Ascending aorta (tissue), 2 donors: ENCODE measurements at regions not wholly inside any gene's neighbourhood (a gene's known extent, or its start where the extent isn't known, plus 50 kb on each side); places are given as distances from the start of the nearest gene placed in this dataset.

Experiments
- DNase-seq, 2 donors: peaks; one replicate each; pipeline ENCODE4 v3.0.0-alpha.2; 2019; ENCODE audit warnings: low spot score in 2 of 2
- H3K27ac ChIP-seq, 2 donors: fragments of 200-600 bp; sonication (generic); one replicate each; pipeline ENCODE4 v1.5.1; 2016 to 2017; ENCODE audit warnings: mild to moderate bottlenecking in 1 of 2
- H3K27me3 ChIP-seq: fragments of 200-600 bp; sonication (generic); one replicate; pipeline ENCODE4 v1.5.1; 2017
- H3K36me3 ChIP-seq, 2 donors: fragments of 200-600 bp; sonication (generic); one replicate each; pipeline ENCODE4 v1.5.1; 2016
- H3K4me1 ChIP-seq, 2 donors: fragments of 200-600 bp; sonication (generic); one replicate each; pipeline ENCODE4 v1.5.1; 2016 to 2017; ENCODE audit warnings: mild to moderate bottlenecking in 1 of 2
- H3K4me3 ChIP-seq, 2 donors: fragments of 200-600 bp; sonication (generic); one replicate each; pipeline ENCODE4 v1.5.1; 2016 to 2017; ENCODE audit warnings: mild to moderate bottlenecking in 1 of 2
- H3K9me3 ChIP-seq, 2 donors: fragments of 200-600 bp; sonication (generic); one replicate each; pipeline ENCODE4 v1.5.1; 2016
- intact Hi-C: fragments of 100-400 bp; cut with DNase I; formaldehyde crosslinking; loops from one replicate; pipeline ENCODE4 v1.15.1; 2023
- TF ChIP-seq, protein P1 (sequence below), 3 experiments: fragments of 200-600 bp in 2 of 3; fragments of 450-650 bp in 1 of 3; sonication (generic) in 2 of 3; IDR thresholded peaks; one replicate each; pipeline ENCODE4 v1.5.1; 2016 to 2019; ENCODE audit warnings: antibody characterized with exemption in 3 of 3, mild to moderate bottlenecking in 1 of 3, moderate library complexity in 1 of 3

DNA sequence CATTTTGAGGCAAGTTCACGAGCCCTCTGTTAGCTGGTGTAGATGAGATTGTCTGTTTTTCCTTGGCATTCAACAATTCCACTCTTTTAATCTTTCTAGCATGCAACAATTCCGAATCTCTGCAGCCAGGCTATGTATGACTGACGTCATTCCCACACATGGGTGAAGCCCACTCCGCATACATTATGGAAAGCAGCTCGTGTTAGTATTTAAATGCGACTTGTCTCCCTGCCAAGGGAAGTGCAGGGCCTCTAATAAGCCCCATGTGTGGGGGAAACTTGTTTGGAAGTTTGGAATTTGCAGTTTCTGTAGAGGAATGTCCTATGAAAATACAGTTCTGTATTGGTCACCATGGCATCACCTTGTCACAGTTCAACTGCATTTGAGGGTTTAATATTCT is 146.0 kb upstream of the FBXL7 start:
- Histone ChIP-seq H3K4me1 (no peaks in the 10 kb centered on the region), H3K9me3 (no peaks in the 10 kb centered on the region), H3K27ac (no peak overlapping the region), H3K36me3 (no peaks in the 10 kb centered on the region), H3K27me3 (no peaks in the 10 kb centered on the region), H3K4me3 (no peak overlapping the region)
- DNase-seq, result no peak
- intact Hi-C loops, result no loop called here
- TF ChIP-seq, protein P1, sequence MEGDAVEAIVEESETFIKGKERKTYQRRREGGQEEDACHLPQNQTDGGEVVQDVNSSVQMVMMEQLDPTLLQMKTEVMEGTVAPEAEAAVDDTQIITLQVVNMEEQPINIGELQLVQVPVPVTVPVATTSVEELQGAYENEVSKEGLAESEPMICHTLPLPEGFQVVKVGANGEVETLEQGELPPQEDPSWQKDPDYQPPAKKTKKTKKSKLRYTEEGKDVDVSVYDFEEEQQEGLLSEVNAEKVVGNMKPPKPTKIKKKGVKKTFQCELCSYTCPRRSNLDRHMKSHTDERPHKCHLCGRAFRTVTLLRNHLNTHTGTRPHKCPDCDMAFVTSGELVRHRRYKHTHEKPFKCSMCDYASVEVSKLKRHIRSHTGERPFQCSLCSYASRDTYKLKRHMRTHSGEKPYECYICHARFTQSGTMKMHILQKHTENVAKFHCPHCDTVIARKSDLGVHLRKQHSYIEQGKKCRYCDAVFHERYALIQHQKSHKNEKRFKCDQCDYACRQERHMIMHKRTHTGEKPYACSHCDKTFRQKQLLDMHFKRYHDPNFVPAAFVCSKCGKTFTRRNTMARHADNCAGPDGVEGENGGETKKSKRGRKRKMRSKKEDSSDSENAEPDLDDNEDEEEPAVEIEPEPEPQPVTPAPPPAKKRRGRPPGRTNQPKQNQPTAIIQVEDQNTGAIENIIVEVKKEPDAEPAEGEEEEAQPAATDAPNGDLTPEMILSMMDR (IDR thresholded peaks at IDR 0.05), result no peak

DNA sequence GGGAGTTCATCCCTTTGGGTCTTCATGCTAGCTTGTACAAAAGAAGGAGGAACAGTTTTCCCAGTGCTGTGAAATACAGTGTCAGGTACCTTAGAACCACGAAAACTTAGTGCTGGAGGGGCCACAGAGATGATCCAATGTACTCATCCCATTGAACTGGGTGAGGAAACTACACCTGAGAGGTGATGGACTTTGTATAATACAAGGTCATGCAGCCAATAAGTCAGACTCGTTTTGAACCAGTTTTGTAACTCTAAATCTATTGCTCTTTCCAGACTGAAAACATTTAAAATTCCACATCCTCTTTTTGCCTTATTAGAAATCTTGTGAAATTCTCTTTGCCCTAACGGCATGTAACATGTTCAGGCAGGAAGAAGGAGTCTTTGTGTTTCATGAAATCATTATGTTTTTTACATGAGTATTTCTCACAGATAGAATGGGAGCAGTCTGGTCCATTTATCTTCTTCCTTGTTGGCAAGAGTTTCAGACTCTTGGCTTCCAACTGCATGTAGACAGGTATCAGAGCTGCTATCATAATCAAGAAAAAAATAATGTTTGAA is 146.8 kb upstream of the FBXL7 start:
- Histone ChIP-seq H3K4me1 (no peaks in the 10 kb centered on the region), H3K27me3 (no peaks in the 10 kb centered on the region), H3K36me3 (no peaks in the 10 kb centered on the region), H3K4me3 (no peak overlapping the region), H3K27ac (no peak overlapping the region), H3K9me3 (no peaks in the 10 kb centered on the region)
- intact Hi-C loops, result no loop called here
- TF ChIP-seq, protein P1 (IDR thresholded peaks at IDR 0.05), result no peak
- no peak for DNase-seq

DNA sequence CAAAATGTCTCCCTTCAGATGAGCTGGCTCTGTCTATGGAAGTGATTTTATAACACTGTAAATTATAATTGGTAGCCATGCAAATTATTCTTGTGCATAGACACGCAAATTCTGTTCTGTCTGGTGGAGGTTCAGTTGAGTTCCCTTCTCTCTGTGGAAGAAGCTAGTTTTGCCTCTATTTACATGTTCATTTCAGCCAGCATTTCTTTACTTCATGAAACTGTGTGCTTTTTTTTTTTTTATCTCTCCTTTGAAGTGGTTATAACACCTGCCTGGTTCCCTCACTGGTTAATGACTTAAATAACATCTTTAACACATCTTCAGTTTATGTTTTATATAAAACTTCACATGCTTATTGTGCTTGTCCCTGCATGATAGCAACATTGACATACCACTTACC is 149.4 kb upstream of the FBXL7 start:
- H3K27ac ChIP-seq, result no peak overlapping the region
- H3K36me3 ChIP-seq, result no peaks in the 10 kb centered on the region
- no peaks in the 10 kb centered on the region for H3K4me1 ChIP-seq
- intact Hi-C loops, result no loop called here
- TF ChIP-seq, protein P1 (IDR thresholded peaks at IDR 0.05), result no peak
- no peak overlapping the region for H3K4me3 ChIP-seq
- H3K27me3 ChIP-seq, result no peaks in the 10 kb centered on the region
- DNase-seq, result no peak
- H3K9me3 ChIP-seq, result no peaks in the 10 kb centered on the region

DNA sequence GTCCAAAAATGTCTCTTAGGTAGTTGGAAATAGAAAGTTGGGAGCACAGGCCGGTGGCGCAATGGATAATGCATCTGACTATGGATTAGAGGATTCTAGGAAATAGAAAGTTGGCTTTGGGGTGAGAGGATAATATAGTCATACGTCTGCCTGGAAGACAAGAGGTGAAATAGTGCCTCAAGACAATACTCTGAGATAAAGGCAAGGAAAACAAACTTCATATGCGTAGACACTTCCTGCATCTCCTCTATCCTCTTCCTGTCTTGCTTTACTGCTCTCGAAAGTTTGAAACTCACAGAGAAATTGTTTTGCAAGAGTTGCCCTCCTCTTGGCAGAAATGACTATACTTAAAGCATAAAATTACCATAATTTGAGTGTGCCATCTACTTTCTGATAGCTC is 153.2 kb upstream of the FBXL7 start:
- Histone ChIP-seq H3K4me1 (no peaks in the 10 kb centered on the region), H3K27ac (no peak overlapping the region), H3K27me3 (no peaks in the 10 kb centered on the region), H3K36me3 (no peaks in the 10 kb centered on the region), H3K4me3 (no peak overlapping the region), H3K9me3 (no peaks in the 10 kb centered on the region)
- DNase-seq, result no peak
- intact Hi-C loops, result no loop called here
- TF ChIP-seq, protein P1 (IDR thresholded peaks at IDR 0.05), result no peak

DNA sequence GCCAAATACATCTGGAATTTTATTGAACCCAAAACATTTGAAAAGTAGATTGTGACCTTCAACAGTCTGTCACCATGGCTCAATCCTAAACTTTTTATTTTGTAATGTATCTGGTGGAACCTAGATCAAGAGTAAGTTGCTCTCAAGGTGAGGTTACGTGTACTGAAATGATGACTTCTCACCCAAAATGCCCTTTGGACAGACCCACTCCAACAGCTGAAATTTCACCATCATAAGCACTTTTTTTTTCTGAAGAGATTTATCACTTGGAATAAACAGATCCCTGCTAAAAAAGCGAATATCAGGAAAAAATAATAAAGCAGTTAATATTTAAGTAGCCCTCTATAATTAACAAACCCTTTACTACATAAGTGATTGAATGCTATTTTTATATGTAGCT is 155.0 kb upstream of the FBXL7 start:
- Histone ChIP-seq H3K36me3 (no peaks in the 10 kb centered on the region), H3K9me3 (no peaks in the 10 kb centered on the region), H3K27me3 (no peaks in the 10 kb centered on the region), H3K27ac (no peak overlapping the region), H3K4me1 (no peaks in the 10 kb centered on the region), H3K4me3 (no peak overlapping the region)
- TF ChIP-seq, protein P1 (IDR thresholded peaks at IDR 0.05), result no peak
- no peak for DNase-seq
- intact Hi-C loops, result no loop called here

DNA sequence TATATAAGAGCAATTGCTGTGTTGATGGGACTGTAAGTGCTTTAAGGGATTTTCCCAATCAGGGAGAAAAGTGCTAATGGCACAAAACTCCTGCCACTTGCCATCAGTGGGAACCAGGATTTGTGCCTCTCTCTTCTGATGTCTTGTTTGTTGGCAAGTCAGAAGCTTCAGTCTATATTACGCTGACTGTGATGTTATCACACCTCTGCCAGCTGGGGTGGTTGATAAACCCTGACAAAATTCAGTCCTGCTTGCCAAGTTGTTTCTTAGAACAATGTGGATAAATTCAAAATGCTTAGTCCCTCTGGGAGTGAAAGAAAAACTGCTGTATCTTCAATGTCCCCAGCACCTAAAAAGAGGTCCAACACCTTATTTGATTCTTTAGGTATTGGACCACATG is 161.4 kb upstream of the FBXL7 start:
- Histone ChIP-seq H3K27ac (no peak overlapping the region), H3K9me3 (no peaks in the 10 kb centered on the region), H3K4me3 (no peak overlapping the region), H3K27me3 (no peaks in the 10 kb centered on the region), H3K36me3 (no peaks in the 10 kb centered on the region), H3K4me1 (no peaks in the 10 kb centered on the region)
- TF ChIP-seq, protein P1 (IDR thresholded peaks at IDR 0.05), result no peak
- no peak for DNase-seq
- intact Hi-C loops, result no loop called here
